Activated naive CD8-positive, alpha-beta T cell treated with anti-CD3 and anti-CD28 coated beads, Interleukin-2, amount 50 U/mL, for 24 hours (primary cell): ENCODE measurements at regions not wholly inside any gene's neighbourhood (a gene's known extent, or its start where the extent isn't known, plus 50 kb on each side); places are given as distances from the start of the nearest gene placed in this dataset.

ENCODE experiments used
- ATAC-seq: fragments of 150-1000 bp; cut with Tn5 transposase; one replicate; pipeline ENCODE4 v1.10.0; 2021
- DNase-seq: peaks from one replicate; pipeline ENCODE4 v3.0.0; 2021
- H3K27ac Mint-ChIP-seq: one replicate; pipeline ENCODE4 v1.8.0; 2021; ENCODE audit warnings: mild to moderate bottlenecking, mixed read lengths
- H3K27me3 Mint-ChIP-seq: one replicate; pipeline ENCODE4 v1.8.0; 2021; ENCODE audit warnings: mixed read lengths
- H3K36me3 Mint-ChIP-seq: one replicate; pipeline ENCODE4 v1.8.0; 2021; ENCODE audit warnings: low read depth, mixed read lengths
- H3K4me1 Mint-ChIP-seq: one replicate; pipeline ENCODE4 v1.8.0; 2021; ENCODE audit warnings: mixed read lengths
- H3K4me3 Mint-ChIP-seq: one replicate; pipeline ENCODE4 v1.8.0; 2021; ENCODE audit warnings: mild to moderate bottlenecking, moderate library complexity, mixed read lengths
- H3K9me3 Mint-ChIP-seq: one replicate; pipeline ENCODE4 v1.8.0; 2021; ENCODE audit warnings: mixed read lengths

GRCh38 chr6:139475241-139475640 is 100.8 kb upstream of the CITED2 start:
- H3K4me1 Mint-ChIP-seq, result no peaks in the 10 kb centered on the region
- H3K4me3 Mint-ChIP-seq, result no peak overlapping the region
- DNase-seq, result no peak

GRCh38 chr6:139474145-139475108 is 100.0 kb upstream of the CITED2 start:
- ATAC-seq, result no peak
- no peak for DNase-seq
- H3K4me1 Mint-ChIP-seq, result no peaks in the 10 kb centered on the region
- H3K4me3 Mint-ChIP-seq, result no peak overlapping the region
- no peaks in the 10 kb centered on the region for H3K27me3 Mint-ChIP-seq
- no peaks in the 10 kb centered on the region for H3K36me3 Mint-ChIP-seq
- no peak overlapping the region for H3K27ac Mint-ChIP-seq
- H3K9me3 Mint-ChIP-seq, result no peaks in the 10 kb centered on the region

More at GRCh38 chr6:139475241-139475640, 100.8 kb upstream of the CITED2 start:
- no peaks in the 10 kb centered on the region for H3K36me3 Mint-ChIP-seq
- no peak for ATAC-seq
- H3K27ac Mint-ChIP-seq, result no peak overlapping the region
- H3K9me3 Mint-ChIP-seq, result no peaks in the 10 kb centered on the region
- H3K27me3 Mint-ChIP-seq, result no peaks in the 10 kb centered on the region

GRCh38 chr6:139473731-139474130 is 99.3 kb upstream of the CITED2 start:
- Mint-ChIP-seq H3K27me3 (no peaks in the 10 kb centered on the region), H3K4me1 (no peaks in the 10 kb centered on the region), H3K4me3 (no peak overlapping the region), H3K36me3 (no peaks in the 10 kb centered on the region), H3K9me3 (no peaks in the 10 kb centered on the region), H3K27ac (no peak overlapping the region)
- ATAC-seq (no peak), DNase-seq (no peak)

DNA sequence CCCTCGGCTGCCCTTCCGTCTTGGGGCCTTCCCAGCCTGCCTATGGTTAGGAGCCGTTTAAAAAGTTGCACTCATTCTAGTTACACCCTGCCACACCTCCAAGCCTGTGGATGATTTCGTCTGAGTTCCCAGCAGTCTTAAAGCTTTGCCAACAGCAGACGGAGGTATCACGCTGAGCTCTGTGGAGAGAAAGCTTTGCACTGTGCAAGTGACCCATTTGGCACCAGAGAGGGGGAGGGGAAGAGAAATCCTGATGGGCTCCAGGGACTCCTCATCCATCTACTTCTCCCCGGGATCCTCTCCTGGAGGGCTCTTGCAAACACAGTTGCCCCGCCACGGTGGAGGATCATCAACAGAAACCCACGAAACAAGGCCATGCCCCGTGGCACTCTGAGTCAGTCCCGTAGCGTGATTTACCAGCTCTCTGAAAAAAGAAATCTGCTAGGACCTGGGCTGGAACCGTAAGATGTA is 98.8 kb upstream of the CITED2 start:
- no peaks in the 10 kb centered on the region for H3K4me1 Mint-ChIP-seq
- H3K4me3 Mint-ChIP-seq, result no peak overlapping the region
- DNase-seq (no peak), ATAC-seq (no peak)
- no peaks in the 10 kb centered on the region for H3K9me3 Mint-ChIP-seq
- no peaks in the 10 kb centered on the region for H3K36me3 Mint-ChIP-seq
- H3K27me3 Mint-ChIP-seq, result no peaks in the 10 kb centered on the region
- no peak overlapping the region for H3K27ac Mint-ChIP-seq

GRCh38 chr6:139472351-139473015 is 98.0 kb upstream of the CITED2 start:
- Mint-ChIP-seq H3K27me3 (no peaks in the 10 kb centered on the region), H3K36me3 (no peaks in the 10 kb centered on the region), H3K9me3 (no peaks in the 10 kb centered on the region), H3K4me1 (no peaks in the 10 kb centered on the region), H3K4me3 (no peak overlapping the region), H3K27ac (no peak overlapping the region)
- DNase-seq, result no peak
- ATAC-seq, result no peak

- Mint-ChIP-seq H3K9me3 (no peaks in the 10 kb centered on the region), H3K36me3 (no peaks in the 10 kb centered on the region), H3K4me1 (no peaks in the 10 kb centered on the region), H3K27ac (no peak overlapping the region), H3K4me3 (no peak overlapping the region), H3K27me3 (no peaks in the 10 kb centered on the region)
- DNase-seq, result no peak
- no peak for ATAC-seq
These were observed 96.5 kb upstream of the CITED2 start for GRCh38 chr6:139470997-139471396.

DNA sequence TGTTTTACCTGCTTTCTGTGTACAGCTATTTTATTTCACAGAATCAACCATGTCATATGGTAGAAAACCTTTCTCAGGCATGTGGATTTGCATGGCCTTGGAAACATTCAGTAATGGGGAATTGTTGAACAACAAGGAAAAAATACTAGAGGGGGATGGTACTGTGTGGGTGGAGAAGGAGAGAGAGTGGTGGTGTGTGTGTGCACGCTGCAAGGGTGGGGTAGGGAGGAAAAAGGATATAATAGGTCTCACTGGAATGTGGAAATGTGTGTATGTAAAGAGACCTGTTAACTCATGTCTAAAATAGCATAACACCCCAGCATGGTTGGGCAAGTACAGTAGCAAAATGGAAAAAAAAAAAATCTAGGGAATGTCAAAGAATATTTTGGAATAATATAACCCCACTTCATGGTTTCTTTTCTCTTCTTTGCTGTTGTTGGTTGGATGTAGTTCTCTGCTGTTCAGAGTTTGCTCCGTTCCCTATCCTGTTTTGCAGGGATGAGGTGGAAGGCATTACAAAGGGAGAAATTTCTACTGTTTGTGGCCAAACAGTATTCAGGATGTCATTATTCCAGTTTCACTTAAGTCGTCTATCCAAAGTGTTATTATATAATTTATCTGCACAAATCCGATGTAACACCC is 93.9 kb upstream of the CITED2 start:
- H3K9me3 Mint-ChIP-seq, result no peaks in the 10 kb centered on the region
- DNase-seq (no peak), ATAC-seq (no peak)
- H3K4me1 Mint-ChIP-seq, result no peaks in the 10 kb centered on the region
- no peaks in the 10 kb centered on the region for H3K36me3 Mint-ChIP-seq
- no peak overlapping the region for H3K27ac Mint-ChIP-seq
- no peaks in the 10 kb centered on the region for H3K27me3 Mint-ChIP-seq
- H3K4me3 Mint-ChIP-seq, result no peak overlapping the region

GRCh38 chr6:139457476-139457875 is 83.0 kb upstream of the CITED2 start:
- no peak overlapping the region for H3K4me3 Mint-ChIP-seq
- no peaks in the 10 kb centered on the region for H3K9me3 Mint-ChIP-seq
- no peak for ATAC-seq
- H3K4me1 Mint-ChIP-seq, result no peaks in the 10 kb centered on the region
- no peak for DNase-seq
- no peak overlapping the region for H3K27ac Mint-ChIP-seq
- H3K27me3 Mint-ChIP-seq, result no peaks in the 10 kb centered on the region
- H3K36me3 Mint-ChIP-seq, result no peaks in the 10 kb centered on the region

GRCh38 chr6:139452148-139452876 is 77.9 kb upstream of the CITED2 start:
- Mint-ChIP-seq H3K4me1 (no peaks in the 10 kb centered on the region), H3K9me3 (no peaks in the 10 kb centered on the region), H3K4me3 (no peak overlapping the region), H3K36me3 (no peaks in the 10 kb centered on the region), H3K27me3 (no peaks in the 10 kb centered on the region), H3K27ac (no peak overlapping the region)
- DNase-seq (no peak), ATAC-seq (no peak)

DNA sequence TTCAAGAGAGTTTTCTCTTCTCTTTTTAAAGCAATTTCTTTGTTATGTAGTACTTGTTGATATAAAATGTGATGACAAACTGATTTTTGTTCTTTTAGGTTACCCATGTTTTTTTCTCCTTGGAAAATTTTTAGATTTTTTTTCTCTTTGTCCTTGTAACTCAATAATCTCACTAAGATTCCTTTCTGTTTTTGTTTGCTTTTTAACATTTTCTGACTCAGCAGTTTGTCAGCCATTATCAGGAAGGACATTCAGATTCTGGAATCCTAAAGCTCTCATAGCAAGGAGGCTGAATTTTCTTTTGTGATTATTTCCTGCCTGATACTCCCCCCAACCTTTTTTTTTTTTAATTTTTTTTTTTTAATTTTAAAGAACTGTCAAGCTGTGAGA is 75.2 kb upstream of the CITED2 start:
- H3K4me1 Mint-ChIP-seq, result no peaks in the 10 kb centered on the region
- no peaks in the 10 kb centered on the region for H3K36me3 Mint-ChIP-seq
- no peak overlapping the region for H3K27ac Mint-ChIP-seq
- H3K9me3 Mint-ChIP-seq, result no peaks in the 10 kb centered on the region
- no peak for ATAC-seq
- no peak overlapping the region for H3K4me3 Mint-ChIP-seq
- DNase-seq, result no peak
- H3K27me3 Mint-ChIP-seq, result no peaks in the 10 kb centered on the region

- Mint-ChIP-seq H3K4me3 (no peak overlapping the region), H3K36me3 (no peaks in the 10 kb centered on the region), H3K9me3 (no peaks in the 10 kb centered on the region), H3K27ac (no peak overlapping the region), H3K4me1 (no peaks in the 10 kb centered on the region), H3K27me3 (no peaks in the 10 kb centered on the region)
- DNase-seq (no peak), ATAC-seq (no peak)
These were observed 74.7 kb upstream of the CITED2 start for GRCh38 chr6:139448998-139449610.

- Mint-ChIP-seq H3K9me3 (no peaks in the 10 kb centered on the region), H3K27ac (no peak overlapping the region), H3K4me3 (no peak overlapping the region), H3K4me1 (no peaks in the 10 kb centered on the region), H3K36me3 (no peaks in the 10 kb centered on the region), H3K27me3 (no peaks in the 10 kb centered on the region)
- ATAC-seq, result no peak
- no peak for DNase-seq
These were observed 73.7 kb upstream of the CITED2 start for GRCh38 chr6:139448051-139448649.

DNA sequence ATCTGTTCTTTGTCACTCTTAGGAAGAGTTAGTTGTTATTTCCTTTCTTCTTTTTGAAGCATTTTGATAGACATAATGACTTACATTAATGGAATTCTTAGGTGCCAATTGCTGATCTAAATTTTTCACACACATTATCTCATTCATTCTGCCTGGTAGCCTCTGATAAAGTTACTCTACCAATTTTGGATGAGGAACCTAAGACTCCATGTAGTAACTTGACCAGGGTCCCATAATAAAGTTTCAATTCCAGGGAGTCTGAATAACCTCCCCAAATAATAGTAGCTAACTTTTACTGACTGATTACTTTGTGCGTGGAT is 73.2 kb upstream of the CITED2 start:
- Mint-ChIP-seq H3K27ac (no peak overlapping the region), H3K4me3 (no peak overlapping the region), H3K9me3 (no peaks in the 10 kb centered on the region), H3K36me3 (no peaks in the 10 kb centered on the region), H3K27me3 (no peaks in the 10 kb centered on the region), H3K4me1 (no peaks in the 10 kb centered on the region)
- DNase-seq, result no peak
- no peak for ATAC-seq
